D341Med (cell line): ENCODE measurements at regions not wholly inside any gene's neighbourhood (a gene's known extent, or its start where the extent isn't known, plus 50 kb on each side); places are given as distances from the start of the nearest gene placed in this dataset.
A peak's percentile ranks its signal among the peaks of the same experiment; 100 is the strongest.

Source experiments
- DNase-seq: peaks from one replicate; pipeline ENCODE4 v3.0.0; 2012; ENCODE audit warnings: low spot score

DNA sequence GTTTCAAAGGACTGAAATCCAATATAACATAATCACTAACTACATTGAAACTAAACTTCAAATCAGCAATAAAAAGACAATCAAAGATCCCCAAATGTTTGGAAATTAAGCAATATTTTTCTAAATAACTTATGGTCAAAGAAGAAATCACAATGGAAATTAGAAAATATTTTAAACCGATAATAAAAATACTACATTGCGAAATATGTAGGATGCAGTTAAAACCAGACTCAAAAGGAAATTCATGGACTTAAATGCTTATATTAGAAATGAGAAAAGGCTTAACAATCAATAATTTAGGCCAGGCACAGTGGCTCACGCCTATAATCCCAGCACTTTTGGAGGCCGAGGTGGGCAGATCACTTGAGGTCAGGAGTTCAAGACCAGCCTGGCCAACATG, 79.0 kb upstream of the HAAO start:
- DNase-seq = no peak

DNA sequence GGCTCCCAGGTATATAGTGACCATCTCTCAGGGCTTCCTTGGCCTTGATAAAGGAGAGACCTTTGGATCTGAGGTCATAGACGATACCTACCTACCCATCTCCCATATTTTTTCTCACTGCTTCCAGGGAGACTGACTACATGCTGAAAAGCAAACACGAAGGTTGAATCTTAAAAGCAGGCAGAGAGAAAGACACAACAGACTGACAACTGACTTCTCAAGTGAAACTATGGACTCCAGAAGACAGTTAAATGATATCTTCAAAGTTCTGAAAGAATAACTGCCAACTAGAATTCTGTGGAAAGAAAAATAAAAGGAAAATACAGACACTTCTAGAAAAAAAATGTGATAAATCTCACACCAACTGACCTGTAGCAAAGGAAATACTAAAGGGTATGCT, 76.5 kb upstream of the HAAO start:
- no peak for DNase-seq

DNA sequence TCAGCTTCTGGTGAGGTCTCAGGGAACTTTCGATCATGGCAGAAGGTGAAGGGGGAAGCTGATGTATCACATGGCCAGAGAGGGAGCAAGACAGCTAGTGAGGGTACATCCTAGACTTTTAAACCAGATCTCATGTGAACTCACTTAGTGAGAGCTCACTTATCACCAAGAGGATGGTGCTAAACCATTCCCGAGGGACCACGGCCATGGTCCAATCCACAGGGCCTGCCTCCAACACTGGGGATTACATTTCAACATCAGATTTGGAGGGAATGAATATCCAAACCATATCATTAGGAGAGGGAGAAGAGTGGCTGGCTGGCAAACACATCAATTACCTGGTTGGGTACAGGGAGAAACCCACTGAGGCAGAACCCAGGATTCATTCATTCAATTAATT, 75.7 kb upstream of the HAAO start:
- no peak for DNase-seq

DNA sequence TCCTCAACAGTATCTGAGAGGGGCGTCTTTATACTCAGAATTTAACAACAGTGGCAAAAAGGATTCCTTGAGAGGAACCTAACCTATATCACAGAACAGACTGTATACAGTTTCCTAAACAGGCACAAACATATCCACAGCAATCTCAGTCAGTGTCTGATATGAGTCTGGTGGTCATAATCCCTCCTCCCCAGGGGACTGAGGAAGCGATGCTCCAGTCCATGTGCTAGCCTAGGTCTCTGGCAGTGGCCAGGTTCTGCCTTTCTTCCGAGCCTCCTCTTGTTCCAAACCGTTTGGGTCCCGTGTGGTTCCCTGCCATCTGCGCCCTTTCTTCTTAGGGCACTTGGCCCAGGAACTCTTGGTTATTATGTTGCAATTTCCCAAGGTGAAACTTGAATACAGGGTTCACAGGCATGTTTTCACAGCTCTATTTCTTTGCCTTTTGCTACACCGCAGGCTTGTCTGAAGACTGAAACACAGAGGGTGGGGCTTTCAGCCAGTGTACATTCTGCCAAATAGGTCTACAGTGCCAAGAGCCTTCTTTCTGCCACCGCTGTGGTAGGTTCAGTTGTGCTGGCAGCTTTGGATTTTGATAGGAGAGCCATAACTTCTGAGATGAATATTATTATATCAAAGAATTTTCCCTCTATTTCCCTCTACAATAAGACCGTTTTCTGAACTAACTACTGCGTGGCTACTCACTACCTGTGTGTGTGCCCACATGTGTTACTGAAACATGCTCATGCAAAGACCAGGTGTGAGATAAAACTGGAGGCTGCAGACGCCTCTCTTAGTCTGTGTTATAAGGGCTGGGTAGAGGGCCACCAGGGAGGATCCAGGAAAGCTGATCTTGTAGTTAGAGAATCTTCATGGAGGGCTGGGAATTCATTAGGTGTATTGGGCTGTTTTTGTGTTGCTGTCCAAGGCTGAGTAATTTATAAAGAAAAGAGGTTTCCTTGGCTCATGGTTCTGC, 75.0 kb upstream of the HAAO start:
- DNase-seq = no peak

DNA sequence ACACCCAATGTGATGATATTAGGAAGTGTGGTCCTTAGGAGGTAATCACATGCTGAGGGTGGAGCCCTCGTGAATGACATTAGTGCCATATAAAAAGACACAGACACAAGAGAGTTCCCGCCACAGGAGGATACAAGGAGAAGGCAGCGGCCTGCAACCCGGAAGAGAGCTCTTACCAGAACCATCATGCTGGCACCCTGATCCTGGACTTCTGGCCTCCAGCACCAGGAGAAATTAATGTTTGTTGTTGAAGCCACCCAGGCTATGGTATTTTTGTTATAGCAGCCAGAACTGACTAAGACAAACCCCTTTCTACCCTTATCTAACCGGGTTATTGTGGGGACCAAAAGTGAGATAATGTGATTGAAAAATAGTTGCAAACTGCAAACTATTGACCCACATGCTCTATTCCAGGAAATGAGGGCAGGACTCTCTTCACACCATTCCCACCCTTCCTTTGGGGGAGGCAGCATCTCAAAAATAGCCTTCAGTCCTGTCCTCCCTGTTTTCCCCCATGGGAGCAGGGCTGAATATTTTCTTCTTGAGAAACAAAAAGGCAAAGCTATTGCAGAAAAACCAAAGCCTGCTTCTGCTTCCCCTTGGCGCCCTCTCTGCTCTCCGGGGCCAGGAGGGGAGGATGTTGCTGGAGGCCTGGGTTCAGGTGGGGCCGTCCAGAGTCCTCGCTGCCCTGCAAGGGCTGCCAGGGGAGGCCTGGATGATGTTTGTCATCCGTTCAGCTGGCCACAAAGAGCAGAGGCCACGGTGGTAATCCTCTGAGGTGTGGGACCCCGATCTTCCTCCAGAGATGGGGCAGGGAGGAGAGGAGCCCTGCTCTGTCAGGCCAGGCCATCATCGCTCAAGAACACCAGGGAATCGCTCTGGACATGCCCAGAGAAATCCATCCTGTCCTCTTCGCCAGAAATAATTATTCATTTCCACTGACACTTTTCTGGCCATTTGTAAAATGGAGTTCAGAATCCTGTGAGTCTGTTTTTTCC, 73.8 kb upstream of the HAAO start:
- DNase-seq = no peak

DNA sequence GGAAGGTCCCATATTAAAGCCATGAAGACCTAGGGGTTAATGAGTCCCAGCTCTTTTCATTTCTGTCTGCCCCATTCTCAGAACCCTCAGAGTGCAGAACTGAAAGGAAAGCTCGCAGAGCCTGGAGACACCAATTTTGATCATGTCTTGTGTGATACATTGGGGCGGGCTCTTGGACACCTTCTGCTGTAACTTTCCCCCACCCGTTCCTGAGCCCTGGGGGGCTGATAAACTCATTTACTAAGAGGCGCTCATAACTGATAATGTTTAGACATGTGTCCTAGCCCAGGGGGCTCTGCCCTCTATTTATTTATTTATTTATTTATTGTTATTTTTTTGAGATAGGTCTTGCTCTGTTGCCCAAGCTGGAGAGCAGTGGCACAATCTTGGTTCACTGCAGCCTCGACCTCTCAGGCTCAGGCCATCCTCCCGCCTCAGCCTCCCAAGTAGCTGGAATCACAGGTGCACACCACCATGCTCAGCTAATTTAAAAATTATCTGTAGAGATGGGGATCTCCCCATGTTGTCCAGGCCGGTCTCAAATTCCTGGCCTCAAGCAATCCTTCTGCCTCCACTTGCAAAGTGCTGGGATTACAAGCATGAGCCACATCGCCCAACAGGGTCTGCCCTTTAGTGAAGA, 72.4 kb upstream of the HAAO start:
- DNase-seq = no peak

DNA sequence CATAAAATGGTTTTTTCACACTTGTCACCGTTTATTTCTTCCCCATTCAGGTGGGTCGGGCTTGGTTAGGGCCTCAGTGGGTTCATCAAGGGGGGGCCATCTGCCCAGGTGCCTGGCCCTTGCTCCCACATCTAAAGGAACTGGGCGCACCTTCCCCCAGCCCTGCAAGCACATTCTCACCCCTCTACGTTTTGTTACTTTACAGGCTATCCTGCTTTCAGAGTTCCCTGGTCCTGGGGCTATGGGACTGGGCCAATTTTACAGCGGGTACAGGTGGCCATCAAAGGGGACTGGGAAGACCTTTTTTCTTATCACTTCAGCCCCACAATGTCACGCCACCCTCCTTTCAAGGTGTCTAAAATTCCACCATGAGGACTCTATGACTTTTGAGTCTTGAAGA, 71.8 kb upstream of the HAAO start:
- DNase-seq = no peak

DNA sequence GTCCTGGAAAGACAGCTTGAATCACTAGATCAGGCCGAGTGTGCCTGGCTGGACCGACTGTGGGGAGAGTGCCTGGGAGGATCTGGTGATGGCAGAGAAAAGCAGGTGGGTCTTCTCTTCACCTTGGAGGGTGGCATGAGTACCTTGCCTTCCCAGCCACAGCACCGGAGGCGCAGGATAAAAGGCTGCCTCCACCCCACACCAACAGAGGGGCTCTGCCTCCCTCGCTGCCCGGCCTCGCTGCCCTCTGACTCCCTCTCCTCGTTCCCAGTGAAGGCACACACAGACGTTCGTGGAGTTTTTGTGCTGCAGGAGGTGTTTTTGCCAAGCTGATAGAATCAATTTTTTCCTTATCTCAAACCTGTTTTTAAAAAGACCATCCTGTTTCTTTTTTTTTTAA, 71.4 kb upstream of the HAAO start:
- no peak for DNase-seq

DNA sequence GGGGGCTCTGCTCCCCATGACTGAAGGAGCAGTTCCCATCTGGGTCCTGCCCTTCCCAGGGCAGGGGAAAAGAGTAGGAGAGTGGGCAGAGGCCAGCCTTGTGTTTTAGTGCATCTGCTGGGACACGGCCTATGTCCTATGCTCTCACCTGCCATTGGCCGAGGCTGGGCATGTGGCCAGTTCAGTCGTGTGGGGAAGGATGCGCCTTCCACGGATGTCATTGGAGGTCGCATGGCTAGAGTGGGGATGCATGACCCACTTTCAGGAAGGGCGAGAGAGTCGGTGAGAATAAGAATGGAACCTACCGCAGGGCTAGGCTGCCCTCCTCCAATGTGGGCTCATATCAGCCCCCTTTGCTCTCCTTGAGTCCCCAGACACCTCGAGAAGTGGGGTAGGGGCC, 70.9 kb upstream of the HAAO start:
- no peak for DNase-seq

DNA sequence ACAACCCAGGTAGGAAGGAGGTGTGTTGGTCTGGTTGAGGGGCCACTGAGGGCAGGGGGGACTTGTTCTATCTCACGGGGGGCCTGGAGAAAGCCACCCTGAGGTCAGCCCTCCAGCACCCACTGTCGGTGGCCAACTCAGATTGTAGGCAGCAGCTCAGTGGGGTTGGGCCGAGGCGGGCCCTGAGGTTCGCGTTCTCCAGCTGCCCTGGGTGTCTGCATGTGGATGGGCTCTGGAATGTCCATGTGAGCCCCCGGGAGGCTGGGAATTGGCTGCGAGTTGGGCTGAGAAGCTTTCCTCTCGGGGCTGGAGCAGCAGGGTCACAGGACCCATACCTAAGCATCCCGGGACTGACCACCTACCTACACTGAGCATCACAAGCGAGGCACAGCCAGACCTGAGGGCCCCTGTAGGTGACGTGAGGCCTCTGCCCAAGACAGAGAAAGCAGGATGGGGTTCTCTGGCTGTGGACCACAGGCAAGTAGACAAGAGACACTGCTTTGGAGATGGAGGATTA, 70.3 kb upstream of the HAAO start:
- DNase-seq = no peak

DNA sequence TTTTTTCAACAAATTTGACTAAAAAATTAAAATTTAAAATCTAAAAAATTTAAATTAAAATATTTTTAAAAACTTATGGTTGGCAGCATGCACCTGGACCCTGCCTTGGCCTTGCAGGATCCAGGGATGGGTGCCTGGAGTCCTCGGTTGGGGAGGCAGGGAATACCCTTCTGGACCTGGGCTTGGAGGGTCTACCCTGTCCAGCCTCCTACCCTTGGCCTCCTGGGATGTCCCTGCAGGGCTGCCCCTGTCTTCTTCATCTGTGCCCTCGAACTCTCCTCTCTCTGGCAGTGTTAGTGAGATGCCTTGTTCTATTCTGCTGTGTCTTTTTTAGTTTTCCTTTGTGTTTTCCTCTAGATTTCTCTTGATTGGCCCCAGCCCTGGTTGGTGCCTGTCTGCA, 68.9 kb upstream of the HAAO start:
- DNase-seq = no peak

DNA sequence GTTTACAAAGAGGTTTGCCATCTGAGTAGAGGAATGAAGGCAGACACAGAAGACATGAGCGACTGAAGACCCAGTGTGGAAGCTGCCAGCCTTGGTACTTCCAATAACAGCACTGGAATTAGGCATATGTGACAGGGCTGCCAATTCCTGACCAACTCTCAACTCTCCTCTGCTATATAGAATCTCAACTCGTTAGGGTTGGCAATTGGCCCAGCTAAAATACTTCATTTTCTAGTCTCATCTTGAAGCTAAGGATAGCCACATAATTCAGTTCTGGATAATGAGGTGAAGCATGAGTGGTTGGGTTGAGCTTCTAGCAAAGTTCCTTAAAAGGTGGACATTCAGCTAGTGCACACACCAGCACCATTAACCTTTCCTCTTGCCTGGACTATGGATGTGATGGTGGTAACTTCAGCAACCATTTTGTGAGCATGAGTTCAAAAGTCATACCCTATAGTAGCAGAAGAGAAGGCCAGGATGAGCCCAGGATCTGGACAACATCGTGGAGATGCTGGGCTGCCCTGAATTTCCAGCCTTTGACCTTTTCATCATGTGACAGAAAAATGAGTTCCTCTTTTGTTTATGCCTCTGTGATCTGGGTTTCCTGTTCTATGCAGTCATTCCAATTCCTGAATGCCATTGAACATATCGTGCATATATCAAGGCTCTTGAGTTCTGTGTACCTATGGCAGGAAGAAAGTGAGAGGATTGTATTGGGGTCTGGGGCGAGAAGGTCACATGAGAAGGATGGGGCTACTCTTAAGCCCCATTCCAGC, 68.1 kb upstream of the HAAO start:
- no peak for DNase-seq

DNA sequence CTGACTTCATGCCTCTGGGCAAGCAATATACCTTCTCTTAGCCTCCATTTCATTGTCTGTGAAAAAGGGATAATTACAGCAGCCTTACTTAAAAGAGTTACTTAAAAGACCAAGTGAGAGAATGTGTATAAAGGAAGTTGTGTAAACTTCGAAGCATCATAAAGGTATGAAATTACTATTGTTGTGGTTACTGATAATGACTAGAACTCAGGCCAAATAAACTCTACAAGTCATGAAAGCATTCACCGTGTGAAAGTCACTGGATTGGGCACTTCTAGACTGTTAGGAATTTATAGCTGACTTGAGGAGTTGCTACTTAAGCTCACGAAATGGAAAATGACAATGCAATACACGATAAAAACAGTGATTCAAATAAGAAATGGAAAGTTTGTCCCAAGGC, 67.4 kb upstream of the HAAO start:
- DNase-seq = no peak

DNA sequence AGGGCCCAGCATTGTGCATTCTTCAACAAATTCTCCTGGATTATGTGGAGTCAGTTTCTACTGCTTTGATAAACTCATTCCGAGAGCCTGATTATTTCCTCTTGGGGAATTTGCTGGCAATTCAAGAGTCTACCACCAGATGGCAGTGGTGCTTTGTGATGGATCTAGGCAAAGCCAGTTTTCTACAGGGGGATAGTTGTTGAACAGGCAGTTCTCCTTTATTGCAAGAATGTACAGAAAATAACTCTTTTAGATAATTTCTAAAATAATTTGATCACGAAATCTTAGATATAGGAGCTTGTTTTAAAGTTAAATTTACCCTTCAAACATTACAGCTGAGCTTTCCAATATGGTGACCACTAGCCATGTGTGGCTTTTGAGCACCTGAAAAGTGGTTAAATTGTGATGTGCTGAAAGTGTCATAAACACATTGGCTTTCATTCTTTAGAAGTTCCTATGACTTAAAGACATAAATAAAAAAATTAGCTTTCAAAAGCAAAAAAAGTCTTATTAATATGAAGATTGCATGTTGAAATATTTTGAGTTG, 66.7 kb upstream of the HAAO start:
- peak; percentile 62 for DNase-seq

DNA sequence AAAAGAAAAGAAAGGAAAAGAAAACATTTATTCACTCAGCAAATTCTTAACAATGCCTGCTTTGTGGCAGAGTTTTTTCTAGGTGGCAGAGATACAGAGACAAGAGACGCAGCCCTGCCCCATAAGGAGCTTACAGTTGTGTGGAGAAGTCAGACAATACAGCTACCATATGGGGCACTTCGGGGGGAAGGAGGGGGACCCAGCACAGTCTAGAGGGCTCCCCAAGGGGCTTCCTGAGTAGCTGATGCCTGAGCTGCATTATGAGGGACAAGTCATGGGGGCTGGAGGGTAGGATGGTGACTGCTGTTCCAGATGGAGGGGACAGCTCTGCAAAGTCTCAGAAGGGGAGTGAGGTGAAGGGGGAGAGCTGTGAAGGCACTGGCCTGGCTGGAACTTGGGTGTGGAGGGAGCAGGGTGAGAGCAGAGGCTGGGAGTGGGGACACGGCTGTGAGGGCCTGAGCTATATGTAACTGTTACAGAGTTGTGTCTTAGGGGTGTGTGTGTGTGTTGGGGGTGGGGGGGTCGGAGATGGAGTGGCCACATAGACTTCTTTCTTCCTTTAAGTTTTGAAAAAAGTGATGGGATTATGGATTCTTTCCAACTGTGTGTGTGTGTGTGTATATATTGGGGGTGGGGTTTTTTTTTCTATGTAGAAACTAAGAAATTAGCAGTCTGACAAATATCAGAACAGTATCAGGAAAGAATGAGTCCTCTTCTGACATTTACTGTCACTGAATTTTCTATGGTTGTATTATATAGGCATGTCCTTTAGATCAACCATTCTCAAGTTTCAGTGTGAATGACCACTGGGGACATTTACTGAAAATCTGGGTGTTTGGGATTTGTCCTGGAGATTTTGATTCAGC, 66.0 kb upstream of the HAAO start:
- DNase-seq = peak; percentile 59

DNA sequence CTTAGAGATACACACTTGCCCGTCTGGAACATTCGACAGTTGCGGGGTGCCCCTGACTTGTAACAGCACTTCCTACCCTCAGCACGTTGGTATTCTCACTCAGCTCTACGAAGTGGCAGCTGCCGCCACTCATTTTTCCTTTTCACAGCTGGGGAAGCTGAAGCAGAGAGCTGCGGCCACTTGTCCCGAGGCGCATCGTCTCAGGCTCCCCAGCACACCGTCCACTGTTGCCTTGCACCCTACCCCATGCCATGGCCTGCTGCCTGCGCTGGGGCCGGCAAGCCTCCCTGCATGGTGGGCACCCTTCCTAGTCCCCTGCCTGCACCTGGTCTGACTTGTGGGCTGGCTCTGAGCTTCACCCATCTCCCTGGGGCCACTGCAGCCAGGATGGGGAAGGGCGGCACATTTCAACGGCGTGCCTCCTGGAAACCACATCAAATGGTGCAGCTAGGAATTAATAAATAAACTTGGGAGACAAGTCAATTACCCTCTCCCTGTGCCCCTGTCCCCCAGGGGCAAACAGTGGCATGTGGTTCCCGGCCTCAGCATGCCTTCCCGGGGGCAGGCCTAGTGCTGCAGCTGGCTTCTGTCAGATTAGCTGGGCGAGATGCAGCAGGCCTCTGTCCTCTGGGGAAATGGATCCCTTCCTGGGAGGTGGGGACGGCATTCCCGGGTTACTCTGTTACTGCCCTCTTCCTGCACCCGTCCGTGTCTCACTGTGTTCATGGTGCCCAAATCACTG, 64.7 kb upstream of the HAAO start:
- peak; percentile 78 for DNase-seq

DNA sequence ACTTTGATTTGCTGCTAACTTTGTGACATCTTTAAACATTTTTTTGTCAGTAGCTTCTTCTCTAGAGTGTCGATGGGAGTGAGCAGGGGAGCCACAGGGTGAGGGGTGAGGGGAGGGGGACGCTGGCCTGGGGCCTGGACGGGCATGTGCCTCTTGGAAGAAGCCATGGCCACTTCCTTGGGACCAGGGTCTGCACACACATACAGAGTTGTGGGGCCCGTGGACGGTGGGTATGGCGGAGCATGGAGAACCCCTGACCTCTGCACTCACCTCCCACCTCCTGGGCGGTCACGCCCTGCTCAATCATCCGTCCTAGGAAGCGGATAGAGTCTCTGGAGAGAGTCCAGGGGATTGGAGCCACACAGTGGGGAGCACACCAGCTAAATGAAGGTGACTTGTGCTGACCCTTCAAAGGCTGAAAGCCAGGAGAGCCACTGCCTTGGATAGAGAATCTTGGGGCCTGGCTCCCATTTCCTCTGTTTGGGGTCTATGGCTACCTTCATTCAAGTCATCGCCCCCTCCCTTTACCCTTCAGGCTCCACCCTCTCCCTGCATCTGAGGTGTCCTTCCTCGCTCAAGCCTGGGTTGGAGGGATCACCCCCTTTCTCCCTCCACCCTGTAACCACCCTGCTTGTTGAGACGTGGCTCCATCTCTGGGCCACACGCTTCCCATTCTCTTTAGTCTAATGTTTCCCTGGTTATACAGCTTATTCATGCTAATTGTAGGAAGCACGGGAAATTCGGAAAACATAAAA, 63.9 kb upstream of the HAAO start:
- no peak for DNase-seq

DNA sequence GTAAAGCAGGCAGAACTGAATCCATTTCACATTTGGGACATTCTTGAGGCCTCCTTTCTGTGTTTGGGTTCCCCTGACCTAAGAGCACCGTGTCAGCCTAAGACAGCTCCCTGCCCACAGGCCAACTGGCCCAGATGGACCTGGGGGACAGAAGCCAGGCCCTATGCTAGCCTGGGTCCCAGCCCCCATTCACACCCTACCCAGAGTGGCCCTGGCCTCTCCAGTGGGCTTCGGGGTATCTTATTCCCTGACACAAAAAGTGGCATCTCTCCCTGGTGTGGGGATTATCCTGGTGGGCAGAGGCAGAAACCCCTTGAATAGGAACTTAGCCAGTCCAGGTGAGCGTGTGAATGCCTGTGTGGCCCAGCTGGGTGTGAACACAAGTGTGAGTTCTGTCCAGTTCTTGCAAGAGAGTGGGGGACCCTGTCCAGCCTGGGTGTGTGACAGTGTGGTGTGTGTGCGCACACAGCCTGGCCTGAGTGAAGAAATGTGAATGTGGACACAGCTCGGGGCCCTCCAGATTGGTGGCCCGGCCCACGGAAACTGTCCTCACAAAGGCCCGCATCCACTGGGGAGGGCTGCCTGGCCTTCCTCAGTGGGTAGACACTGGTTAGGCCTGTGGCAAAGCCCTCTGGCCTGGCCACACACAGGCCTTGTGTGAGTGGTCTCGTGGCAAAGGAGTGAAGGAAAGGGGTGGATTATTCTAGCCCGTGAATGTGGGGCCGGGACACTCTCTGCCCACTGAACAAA, 63.0 kb upstream of the HAAO start:
- no peak for DNase-seq
